Trophoblast cell (in vitro differentiated cells and primary cell): ENCODE measurements at regions not wholly inside any gene's neighbourhood (a gene's known extent, or its start where the extent isn't known, plus 50 kb on each side); places are given as distances from the start of the nearest gene placed in this dataset.

ENCODE experiments used
- DNase-seq, 2 donors: peaks; one replicate each; pipeline ENCODE4 v3.0.0-alpha.2; 2016
- H2AFZ ChIP-seq: 2 replicates; pipeline ENCODE4 v1.6.1; 2013; ENCODE audit warnings: low read length, moderate library complexity, mild to moderate bottlenecking; ENCODE audit not compliant: insufficient read depth, poor library complexity
- H2AK5ac ChIP-seq: 2 replicates; pipeline ENCODE4 v1.6.1; 2013; ENCODE audit warnings: mild to moderate bottlenecking, low read length
- H2BK120ac ChIP-seq: 2 replicates; pipeline ENCODE4 v1.6.1; 2013; ENCODE audit warnings: low read length, mild to moderate bottlenecking, moderate library complexity; ENCODE audit not compliant: insufficient read depth, poor library complexity
- H2BK12ac ChIP-seq: 2 replicates; pipeline ENCODE4 v1.6.1; 2013; ENCODE audit warnings: mild to moderate bottlenecking, low read length, moderate library complexity
- H2BK5ac ChIP-seq: 2 replicates; pipeline ENCODE4 v1.6.1; 2013; ENCODE audit warnings: low read length, low read depth, moderate library complexity, mild to moderate bottlenecking; ENCODE audit not compliant: poor library complexity
- H3K14ac ChIP-seq: 2 replicates; pipeline ENCODE4 v1.6.1; 2013; ENCODE audit warnings: mild to moderate bottlenecking, low read length
- H3K18ac ChIP-seq: 2 replicates; pipeline ENCODE4 v1.6.1; 2013; ENCODE audit warnings: mild to moderate bottlenecking, low read length
- H3K23ac ChIP-seq: 2 replicates; pipeline ENCODE4 v1.6.1; 2013; ENCODE audit warnings: low read length
- H3K27ac ChIP-seq: 2 replicates; pipeline ENCODE4 v1.5.1; 2013; ENCODE audit warnings: low read depth, mild to moderate bottlenecking, inconsistent platforms, low read length, moderate library complexity
- H3K27me3 ChIP-seq: 2 replicates; pipeline ENCODE4 v1.6.1; 2013; ENCODE audit warnings: inconsistent platforms, mild to moderate bottlenecking, low read length, moderate library complexity; ENCODE audit not compliant: insufficient read depth
- H3K36me3 ChIP-seq, 2 experiments: 1 replicate in 1 of 2; 2 replicates in 1 of 2; pipeline ENCODE4 v1.6.1; 2013; ENCODE audit warnings: low read length in 2 of 2, mild to moderate bottlenecking in 2 of 2, moderate library complexity in 1 of 2; ENCODE audit not compliant: insufficient read depth in 2 of 2, control insufficient read depth in 1 of 2
- H3K4ac ChIP-seq: 2 replicates; pipeline ENCODE4 v1.6.1; 2013; ENCODE audit warnings: low read depth, mild to moderate bottlenecking, low read length, moderate library complexity
- H3K4me1 ChIP-seq, 2 experiments: 1 replicate in 1 of 2; 2 replicates in 1 of 2; pipeline ENCODE4 v1.6.1; 2013; ENCODE audit warnings: low read length in 2 of 2, mild to moderate bottlenecking in 2 of 2, moderate library complexity in 1 of 2; ENCODE audit not compliant: insufficient read depth in 2 of 2, control insufficient read depth in 1 of 2
- H3K4me2 ChIP-seq: 2 replicates; pipeline ENCODE4 v1.6.1; 2013; ENCODE audit warnings: inconsistent platforms, mild to moderate bottlenecking, low read length, moderate library complexity
- H3K4me3 ChIP-seq: 2 replicates; pipeline ENCODE4 v1.5.1; 2013; ENCODE audit warnings: mild to moderate bottlenecking, low read depth, low read length, inconsistent platforms
- H3K79me1 ChIP-seq: one replicate; pipeline ENCODE4 v1.6.1; 2013; ENCODE audit warnings: low read length
- H3K79me2 ChIP-seq: 2 replicates; pipeline ENCODE4 v1.6.1; 2013; ENCODE audit warnings: low read length, mild to moderate bottlenecking; ENCODE audit not compliant: control insufficient read depth, insufficient read depth, poor library complexity
- H3K9ac ChIP-seq: 2 replicates; pipeline ENCODE4 v1.6.1; 2013; ENCODE audit warnings: mild to moderate bottlenecking, low read length
- H3K9me3 ChIP-seq: 2 replicates; pipeline ENCODE4 v1.6.1; 2013; ENCODE audit warnings: low read depth, mild to moderate bottlenecking, control low read depth, inconsistent platforms, low read length; ENCODE audit not compliant: insufficient read depth
- H4K12ac ChIP-seq: 2 replicates; pipeline ENCODE4 v1.6.1; 2013; ENCODE audit warnings: low read depth, mild to moderate bottlenecking, low read length, moderate library complexity
- H4K8ac ChIP-seq: 2 replicates; pipeline ENCODE4 v1.6.1; 2013; ENCODE audit warnings: low read depth, mild to moderate bottlenecking, low read length, moderate library complexity
- H4K91ac ChIP-seq: one replicate; pipeline ENCODE4 v1.6.1; 2013; ENCODE audit warnings: low read depth, mild to moderate bottlenecking, low read length, moderate library complexity
- WGBS: extraction: QIAGEN DNeasy Blood & Tissue Kit; methylation state at CpG from one replicate; pipeline ENCODE4 v1.1.7; 2013; ENCODE audit warnings: missing lambda C conversion rate; ENCODE audit not compliant: insufficient read length, insufficient coverage; ENCODE audit errors: extremely low coverage; 5-methylcytosine and 5-hydroxymethylcytosine counted together

DNA sequence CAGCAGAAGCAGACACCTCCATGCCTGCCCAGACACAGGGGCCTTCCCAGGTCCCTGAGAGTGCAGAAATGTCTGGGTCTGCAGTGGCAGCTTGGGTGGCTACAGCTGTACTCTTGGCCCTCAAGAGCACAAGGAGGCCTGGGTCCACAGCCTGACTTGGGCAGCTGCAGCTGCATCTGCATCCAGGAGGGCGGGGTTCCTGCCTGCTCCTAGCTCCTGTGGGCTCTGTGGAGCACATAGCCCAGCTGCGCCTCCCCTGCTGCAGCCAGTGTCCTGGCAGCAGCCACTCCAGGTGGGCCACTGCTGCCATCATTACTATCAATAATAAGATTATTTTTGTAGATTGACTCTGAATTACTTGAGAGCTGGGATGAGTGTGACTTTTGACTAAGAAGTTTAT, 162.0 kb upstream of the PTCH1 start:
- Histone ChIP-seq H3K4ac (no peak overlapping the region), H2AK5ac (no peak overlapping the region), H2BK12ac (no peak overlapping the region), H3K9ac (no peak overlapping the region), H3K4me2 (no peak overlapping the region), H2AFZ (no peak overlapping the region), H2BK120ac (no peak overlapping the region), H2BK5ac (no peak overlapping the region), H3K27me3 (peaks cover 2% of the 10 kb centered on the region), H3K9me3 (peaks cover 13% of the 10 kb centered on the region), H3K4me3 (no peak overlapping the region), H3K27ac (no peak overlapping the region), H3K4me1 (no peaks in the 10 kb centered on the region), H4K91ac (no peak overlapping the region), H4K12ac (no peak overlapping the region), H3K79me1 (no peaks in the 10 kb centered on the region), H3K36me3 (peaks cover 0 to 2% of the 10 kb centered on the region in 2 experiments), H3K18ac (no peak overlapping the region), H4K8ac (no peak overlapping the region), H3K23ac (no peak overlapping the region), H3K14ac (no peak overlapping the region), H3K79me2 (no peaks in the 10 kb centered on the region)
- WGBS = no CpG with 5 or more reads among the region's 2 CpGs
- DNase-seq = no peak

DNA sequence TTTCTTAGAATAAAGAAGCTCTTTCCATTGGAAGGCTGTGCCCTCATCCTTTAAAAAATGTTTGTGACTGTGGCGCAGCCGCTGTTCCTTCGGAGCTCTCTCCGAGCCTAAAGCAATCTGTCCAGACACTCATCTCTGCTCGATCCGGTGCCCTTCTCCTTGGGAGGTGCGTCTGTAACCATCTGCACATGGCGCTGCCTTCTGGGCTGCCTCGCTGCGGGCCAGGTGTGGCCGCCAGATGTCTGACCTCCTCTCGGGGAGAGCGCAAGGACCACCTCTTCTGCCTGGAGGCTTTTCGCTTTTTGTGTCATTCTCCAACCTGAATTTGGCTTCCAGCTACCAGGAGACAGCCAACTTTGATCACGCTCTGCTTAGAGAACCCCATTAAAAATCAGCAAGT, 153.4 kb upstream of the PTCH1 start:
- H2BK5ac ChIP-seq = no peak overlapping the region
- H3K9ac ChIP-seq = no peak overlapping the region
- no peaks in the 10 kb centered on the region for H3K36me3 ChIP-seq
- no peak overlapping the region for H2AK5ac ChIP-seq
- no peaks in the 10 kb centered on the region for H3K4me1 ChIP-seq
- no peak overlapping the region for H2AFZ ChIP-seq
- no peak overlapping the region for H3K4me2 ChIP-seq
- no peaks in the 10 kb centered on the region for H3K79me2 ChIP-seq
- H4K91ac ChIP-seq = no peak overlapping the region
- no peak overlapping the region for H3K4me3 ChIP-seq
- no peak overlapping the region for H3K4ac ChIP-seq
- no peak for DNase-seq
- no peaks in the 10 kb centered on the region for H3K9me3 ChIP-seq
- no peak overlapping the region for H4K12ac ChIP-seq
- H3K27me3 ChIP-seq = no peaks in the 10 kb centered on the region
- no peak overlapping the region for H2BK120ac ChIP-seq
- no peak overlapping the region for H2BK12ac ChIP-seq
- no peak overlapping the region for H3K18ac ChIP-seq
- WGBS = no CpG with 5 or more reads among the region's 15 CpGs
- no peaks in the 10 kb centered on the region for H3K79me1 ChIP-seq
- H3K23ac ChIP-seq = no peak overlapping the region
- H4K8ac ChIP-seq = no peak overlapping the region
- H3K27ac ChIP-seq = no peak overlapping the region
- no peak overlapping the region for H3K14ac ChIP-seq

GRCh38 chr9:95669253-95669652, 152.5 kb upstream of the PTCH1 start:
- Histone ChIP-seq H3K9ac (no peak overlapping the region), H4K12ac (no peak overlapping the region), H3K4me1 (no peaks in the 10 kb centered on the region), H3K18ac (no peak overlapping the region), H3K27ac (no peak overlapping the region), H3K23ac (no peak overlapping the region), H2BK120ac (no peak overlapping the region), H3K27me3 (no peaks in the 10 kb centered on the region), H3K79me2 (no peaks in the 10 kb centered on the region), H4K91ac (no peak overlapping the region), H3K14ac (no peak overlapping the region), H2BK12ac (no peak overlapping the region), H2AFZ (no peak overlapping the region), H4K8ac (no peak overlapping the region), H2AK5ac (no peak overlapping the region), H3K4ac (no peak overlapping the region), H3K9me3 (no peaks in the 10 kb centered on the region), H3K4me3 (no peak overlapping the region), H3K79me1 (no peaks in the 10 kb centered on the region), H2BK5ac (no peak overlapping the region), H3K4me2 (no peak overlapping the region), H3K36me3 (no peaks in the 10 kb centered on the region)
- no CpG with 5 or more reads among the region's 7 CpGs for WGBS
- DNase-seq = no peak

GRCh38 chr9:95667789-95668188, 151.0 kb upstream of the PTCH1 start:
- H3K4me3 ChIP-seq = no peak overlapping the region
- H4K8ac ChIP-seq = no peak overlapping the region
- DNase-seq = no peak
- no peaks in the 10 kb centered on the region for H3K27me3 ChIP-seq
- H3K36me3 ChIP-seq = no peaks in the 10 kb centered on the region
- H3K18ac ChIP-seq = no peak overlapping the region
- H3K23ac ChIP-seq = no peak overlapping the region
- no peak overlapping the region for H3K4ac ChIP-seq
- no peak overlapping the region for H2BK12ac ChIP-seq
- no peak overlapping the region for H3K27ac ChIP-seq
- no peak overlapping the region for H2BK5ac ChIP-seq
- H2BK120ac ChIP-seq = no peak overlapping the region
- H4K12ac ChIP-seq = no peak overlapping the region
- no peak overlapping the region for H2AK5ac ChIP-seq
- H4K91ac ChIP-seq = no peak overlapping the region
- H3K14ac ChIP-seq = no peak overlapping the region
- H3K79me1 ChIP-seq = no peaks in the 10 kb centered on the region
- H3K9ac ChIP-seq = no peak overlapping the region
- no peaks in the 10 kb centered on the region for H3K4me1 ChIP-seq
- no peak overlapping the region for H3K4me2 ChIP-seq
- WGBS = no CpG with 5 or more reads among the region's 2 CpGs
- H3K79me2 ChIP-seq = no peaks in the 10 kb centered on the region
- H3K9me3 ChIP-seq = no peaks in the 10 kb centered on the region
- no peak overlapping the region for H2AFZ ChIP-seq
